ENCODE measurements at regions not wholly inside any gene's neighbourhood (a gene's known extent, or its start where the extent isn't known, plus 50 kb on each side); places are given as distances from the start of the nearest gene placed in this dataset.

DNA sequence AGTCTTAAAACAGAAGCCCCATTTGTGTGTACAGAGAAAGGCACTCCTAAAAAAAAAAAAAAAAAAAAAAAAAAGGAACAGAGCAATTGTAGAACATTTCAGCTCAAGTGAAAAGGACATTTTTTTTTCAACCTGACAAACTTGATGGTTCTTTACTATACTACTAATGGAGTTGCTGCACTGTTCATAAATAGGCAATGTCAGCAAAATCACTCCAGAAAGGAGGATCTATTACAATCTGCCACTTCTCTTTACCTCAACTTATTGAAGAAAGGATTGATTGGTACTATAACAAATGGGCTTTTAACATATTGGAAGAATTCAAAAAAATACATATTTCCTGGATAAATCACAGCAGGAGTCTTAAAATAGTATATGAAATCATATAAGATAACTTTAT is 1517.7 kb downstream of the SLITRK1 start:
- H3K79me2 ChIP-seq (ENCODE audit: control insufficient read depth, insufficient read depth, low read length) = no peaks in the 10 kb centered on the region
- no peaks in the 10 kb centered on the region for H3K9me3 ChIP-seq (replicated peaks; ENCODE audit: control insufficient read depth, insufficient read depth, low read length)
- no peak overlapping the region for H3K4me2 ChIP-seq (ENCODE audit: insufficient read depth, low read length)
- ChIA-PET POLR2A (no interaction called here), CTCF (no interaction called here)
- H3K9me1 ChIP-seq (replicated peaks; ENCODE audit: control insufficient read depth, extremely low read depth, insufficient read depth, low read length) = no peaks in the 10 kb centered on the region
- dilution Hi-C loops (cut with MboI; ENCODE audit: extremely low pct_ligation_motif_present, low sequenced_read_pairs) = no loop called here
- H3K4me3 ChIP-seq (replicated peaks in 1 of 3; ENCODE audit: insufficient read depth in 1 of 3, low read depth in 1 of 3, low read length in 3 of 3) = no peak overlapping the region
- intact Hi-C loops (cut with micrococcal nuclease) = no loop called here
- no TSS peak for BruUV-seq (replicated peaks)
- no peak for FAIRE-seq
- H3K27ac ChIP-seq (ENCODE audit: insufficient read depth, low read depth, low read length) = no peak overlapping the region
- H3K9ac ChIP-seq (replicated peaks; ENCODE audit: extremely low read depth, insufficient read depth, low read length) = no peak overlapping the region
- H3K36me3 ChIP-seq (ENCODE audit: control insufficient read depth in 2 of 2, extremely low read depth in 1 of 2, insufficient read depth in 2 of 2, low read length in 2 of 2) = no peaks in the 10 kb centered on the region
- no peaks in the 10 kb centered on the region for H3K27me3 ChIP-seq (ENCODE audit: control insufficient read depth in 2 of 2, insufficient read depth in 2 of 2, low read length in 2 of 2)
- H4K20me1 ChIP-seq (replicated peaks; ENCODE audit: control insufficient read depth, extremely low read depth, insufficient read depth, low read length) = no peaks in the 10 kb centered on the region
- no peak for DNase-seq (ENCODE audit: low read depth, low spot score)
- TF ChIP-seq GATA2 (IDR thresholded peaks at IDR 0.05; ENCODE audit: insufficient read depth, insufficient read length, low read depth, low read length) = no peak
- no peak for TF ChIP-seq MYC (IDR thresholded peaks at IDR 0.05; ENCODE audit: low read depth, low read length)
- TF ChIP-seq EZH2 (IDR thresholded peaks at IDR 0.05; ENCODE audit: borderline replicate concordance, low read depth, low read length, severe bottlenecking) = no peak
- TF ChIP-seq FOS (IDR thresholded peaks at IDR 0.05; ENCODE audit: borderline replicate concordance, insufficient read depth, low read length) = no peak
- TF ChIP-seq POLR2A (IDR thresholded peaks at IDR 0.05; ENCODE audit: low read depth, low read length) = no peak
- no peak for TF ChIP-seq JUN (IDR thresholded peaks at IDR 0.05; ENCODE audit: borderline replicate concordance, insufficient read depth, insufficient read length, low read depth)
- H3K4me1 ChIP-seq (ENCODE audit: control insufficient read depth, extremely low read depth, insufficient read depth, low read length) = no peaks in the 10 kb centered on the region
- H2AFZ ChIP-seq (ENCODE audit: low read depth, low read length) = no peak overlapping the region

DNA sequence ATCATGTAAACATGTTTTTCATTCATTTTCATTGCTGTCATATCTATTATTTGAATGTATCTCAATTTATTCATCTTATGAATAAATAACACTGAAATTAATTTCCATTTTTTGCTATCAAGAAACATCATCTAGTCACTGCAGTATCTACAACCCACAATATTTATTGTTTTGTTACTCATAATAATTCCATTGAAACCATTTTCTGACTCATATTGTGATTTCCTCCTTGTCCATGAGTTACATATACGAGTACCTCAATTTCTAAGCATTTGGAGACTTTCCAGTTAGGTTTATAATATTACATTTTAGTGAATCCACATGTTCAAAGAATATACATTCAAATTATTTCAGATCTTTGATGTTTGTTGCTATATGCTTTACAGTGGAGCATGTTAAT is 1524.0 kb downstream of the SLITRK1 start:
- no peak overlapping the region for H3K4me2 ChIP-seq (ENCODE audit: insufficient read depth, low read length)
- no peaks in the 10 kb centered on the region for H3K27me3 ChIP-seq (ENCODE audit: control insufficient read depth in 2 of 2, insufficient read depth in 2 of 2, low read length in 2 of 2)
- no peak overlapping the region for H3K27ac ChIP-seq (ENCODE audit: insufficient read depth, low read depth, low read length)
- CTCF ChIA-PET = no interaction called here
- dilution Hi-C loops (cut with MboI; ENCODE audit: extremely low pct_ligation_motif_present, low sequenced_read_pairs) = no loop called here
- H4K20me1 ChIP-seq (replicated peaks; ENCODE audit: control insufficient read depth, extremely low read depth, insufficient read depth, low read length) = no peaks in the 10 kb centered on the region
- POLR2A ChIA-PET = no interaction called here
- FAIRE-seq (no peak), DNase-seq (ENCODE audit: low read depth, low spot score) (no peak)
- peak; percentile 18 for TF ChIP-seq GATA2 (IDR thresholded peaks at IDR 0.05; ENCODE audit: insufficient read depth, insufficient read length, low read depth, low read length)
- TF ChIP-seq, protein P1, sequence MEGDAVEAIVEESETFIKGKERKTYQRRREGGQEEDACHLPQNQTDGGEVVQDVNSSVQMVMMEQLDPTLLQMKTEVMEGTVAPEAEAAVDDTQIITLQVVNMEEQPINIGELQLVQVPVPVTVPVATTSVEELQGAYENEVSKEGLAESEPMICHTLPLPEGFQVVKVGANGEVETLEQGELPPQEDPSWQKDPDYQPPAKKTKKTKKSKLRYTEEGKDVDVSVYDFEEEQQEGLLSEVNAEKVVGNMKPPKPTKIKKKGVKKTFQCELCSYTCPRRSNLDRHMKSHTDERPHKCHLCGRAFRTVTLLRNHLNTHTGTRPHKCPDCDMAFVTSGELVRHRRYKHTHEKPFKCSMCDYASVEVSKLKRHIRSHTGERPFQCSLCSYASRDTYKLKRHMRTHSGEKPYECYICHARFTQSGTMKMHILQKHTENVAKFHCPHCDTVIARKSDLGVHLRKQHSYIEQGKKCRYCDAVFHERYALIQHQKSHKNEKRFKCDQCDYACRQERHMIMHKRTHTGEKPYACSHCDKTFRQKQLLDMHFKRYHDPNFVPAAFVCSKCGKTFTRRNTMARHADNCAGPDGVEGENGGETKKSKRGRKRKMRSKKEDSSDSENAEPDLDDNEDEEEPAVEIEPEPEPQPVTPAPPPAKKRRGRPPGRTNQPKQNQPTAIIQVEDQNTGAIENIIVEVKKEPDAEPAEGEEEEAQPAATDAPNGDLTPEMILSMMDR (IDR thresholded peaks at IDR 0.05; ENCODE audit: extremely low read depth in 1 of 2, insufficient read depth in 1 of 2, low read depth in 1 of 2, low read length in 2 of 2) = no peak
- no peaks in the 10 kb centered on the region for H3K9me1 ChIP-seq (replicated peaks; ENCODE audit: control insufficient read depth, extremely low read depth, insufficient read depth, low read length)
- H3K9ac ChIP-seq (replicated peaks; ENCODE audit: extremely low read depth, insufficient read depth, low read length) = no peak overlapping the region
- no peak overlapping the region for H3K4me3 ChIP-seq (replicated peaks in 1 of 3; ENCODE audit: insufficient read depth in 1 of 3, low read depth in 1 of 3, low read length in 3 of 3)
- H3K9me3 ChIP-seq (replicated peaks; ENCODE audit: control insufficient read depth, insufficient read depth, low read length) = no peaks in the 10 kb centered on the region
- no peaks in the 10 kb centered on the region for H3K79me2 ChIP-seq (ENCODE audit: control insufficient read depth, insufficient read depth, low read length)
- H2AFZ ChIP-seq (ENCODE audit: low read depth, low read length) = no peak overlapping the region
- no peaks in the 10 kb centered on the region for H3K4me1 ChIP-seq (ENCODE audit: control insufficient read depth, extremely low read depth, insufficient read depth, low read length)
- intact Hi-C loops (cut with micrococcal nuclease) = no loop called here
- no peaks in the 10 kb centered on the region for H3K36me3 ChIP-seq (ENCODE audit: control insufficient read depth in 2 of 2, extremely low read depth in 1 of 2, insufficient read depth in 2 of 2, low read length in 2 of 2)
- no TSS peak for BruUV-seq (replicated peaks)

Measured in endothelial cell of umbilical vein (primary cell).